ENCODE measurements at regions not wholly inside any gene's neighbourhood (a gene's known extent, or its start where the extent isn't known, plus 50 kb on each side); places are given as distances from the start of the nearest gene placed in this dataset.

DNA sequence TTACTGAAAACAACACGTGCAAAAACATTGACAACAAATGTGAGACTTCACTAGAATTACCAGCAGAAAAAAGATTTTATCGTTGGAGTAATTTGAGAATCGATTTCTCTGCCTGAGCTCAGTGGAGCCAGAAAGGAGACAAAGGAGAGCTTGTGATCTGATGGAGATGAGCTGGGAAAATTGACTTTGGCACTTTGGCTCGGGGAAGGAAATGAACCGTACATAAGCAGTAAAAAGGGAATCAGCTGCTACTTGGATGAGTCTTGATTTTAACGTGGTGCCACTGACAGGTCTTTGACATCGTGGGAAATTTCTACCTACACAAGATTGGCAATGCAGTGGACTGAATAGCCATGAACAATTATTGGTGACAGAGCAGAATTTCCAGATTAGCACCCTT lies 244.7 kb upstream of the RPS23 start:
- Histone ChIP-seq H3K9ac (ENCODE audit: low read length) (no peak overlapping the region), H3K4me2 (ENCODE audit: low read length) (no peak overlapping the region), H2AFZ (ENCODE audit: low read depth, low read length) (no peak overlapping the region), H3K27me3 (ENCODE audit: insufficient read depth, low read length) (no peaks in the 10 kb centered on the region), H3K79me2 (ENCODE audit: insufficient read depth, low read length) (no peaks in the 10 kb centered on the region), H3K4me3 (ENCODE audit: insufficient read depth, low read depth, low read length) (no peak overlapping the region), H3K4me1 (ENCODE audit: insufficient read depth, low read length) (no peaks in the 10 kb centered on the region), H3K27ac (ENCODE audit: low read depth, low read length) (no peak overlapping the region), H4K20me1 (ENCODE audit: insufficient read depth, low read length) (no peaks in the 10 kb centered on the region), H3K36me3 (ENCODE audit: insufficient read depth, low read length) (no peaks in the 10 kb centered on the region), H3K9me3 (ENCODE audit: insufficient read depth, low read depth, low read length) (no peaks in the 10 kb centered on the region)
- Mint-ChIP-seq H3K4me1 (ENCODE audit: low read depth, unreplicated experiment) (peaks cover 7% of the 10 kb centered on the region), H3K27ac (ENCODE audit: unreplicated experiment) (no peak overlapping the region), H3K4me3 (ENCODE audit: unreplicated experiment) (no peak overlapping the region), H3K36me3 (ENCODE audit: low read depth, unreplicated experiment) (no peaks in the 10 kb centered on the region), H3K9me3 (ENCODE audit: unreplicated experiment) (peaks cover 2% of the 10 kb centered on the region), H3K27me3 (ENCODE audit: low read depth, unreplicated experiment) (no peaks in the 10 kb centered on the region)
- FAIRE-seq (no peak), DNase-seq (ENCODE audit: low read depth) (no peak)
- no peak for TF ChIP-seq EZH2 (IDR thresholded peaks at IDR 0.05; ENCODE audit: insufficient read depth, low read length)

DNA sequence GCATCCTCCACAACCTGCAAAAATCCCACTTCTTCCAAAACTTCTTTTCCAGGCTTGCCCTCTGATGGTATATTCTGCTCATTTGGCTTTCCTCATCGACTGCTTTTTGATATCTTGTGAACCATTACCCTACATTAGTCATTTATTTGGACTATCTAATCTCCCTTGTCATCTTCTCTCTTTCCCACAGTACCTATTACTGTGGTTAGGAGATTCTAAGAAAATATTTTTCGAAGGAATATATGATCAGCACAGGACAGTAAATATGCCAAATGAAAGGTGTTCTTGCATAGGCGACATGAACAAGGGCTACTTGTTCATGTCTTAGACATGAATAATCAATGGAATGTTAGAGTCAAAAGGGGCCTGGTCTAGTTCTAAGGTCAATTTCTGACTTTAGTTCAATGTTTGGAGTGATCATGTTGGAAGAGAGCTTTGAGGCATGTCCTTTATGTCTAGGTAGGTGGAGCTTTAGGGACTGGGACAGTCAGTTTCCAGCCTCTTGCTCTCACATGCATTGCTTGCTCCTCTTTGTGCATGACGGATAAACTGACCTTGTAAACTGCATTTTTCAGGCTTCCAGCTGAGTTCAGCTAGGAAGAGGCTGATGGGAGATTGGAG lies 243.4 kb upstream of the RPS23 start:
- no peaks in the 10 kb centered on the region for H3K27me3 Mint-ChIP-seq (ENCODE audit: low read depth, unreplicated experiment)
- H3K9me3 ChIP-seq (ENCODE audit: insufficient read depth, low read depth, low read length) = no peaks in the 10 kb centered on the region
- H3K27ac ChIP-seq (ENCODE audit: low read depth, low read length) = no peak overlapping the region
- H3K4me3 ChIP-seq (ENCODE audit: insufficient read depth, low read depth, low read length) = no peak overlapping the region
- peaks cover 4% of the 10 kb centered on the region for H3K9me3 Mint-ChIP-seq (ENCODE audit: unreplicated experiment)
- no peak overlapping the region for H3K4me2 ChIP-seq (ENCODE audit: low read length)
- FAIRE-seq = no peak
- H2AFZ ChIP-seq (ENCODE audit: low read depth, low read length) = no peak overlapping the region
- no peak overlapping the region for H3K27ac Mint-ChIP-seq (ENCODE audit: unreplicated experiment)
- H3K9ac ChIP-seq (ENCODE audit: low read length) = no peak overlapping the region
- no peak for DNase-seq (ENCODE audit: low read depth)
- H3K4me3 Mint-ChIP-seq (ENCODE audit: unreplicated experiment) = no peak overlapping the region
- H3K36me3 ChIP-seq (ENCODE audit: insufficient read depth, low read length) = no peaks in the 10 kb centered on the region
- no peaks in the 10 kb centered on the region for H3K36me3 Mint-ChIP-seq (ENCODE audit: low read depth, unreplicated experiment)
- H4K20me1 ChIP-seq (ENCODE audit: insufficient read depth, low read length) = no peaks in the 10 kb centered on the region
- no peaks in the 10 kb centered on the region for H3K4me1 ChIP-seq (ENCODE audit: insufficient read depth, low read length)
- TF ChIP-seq, protein P1, sequence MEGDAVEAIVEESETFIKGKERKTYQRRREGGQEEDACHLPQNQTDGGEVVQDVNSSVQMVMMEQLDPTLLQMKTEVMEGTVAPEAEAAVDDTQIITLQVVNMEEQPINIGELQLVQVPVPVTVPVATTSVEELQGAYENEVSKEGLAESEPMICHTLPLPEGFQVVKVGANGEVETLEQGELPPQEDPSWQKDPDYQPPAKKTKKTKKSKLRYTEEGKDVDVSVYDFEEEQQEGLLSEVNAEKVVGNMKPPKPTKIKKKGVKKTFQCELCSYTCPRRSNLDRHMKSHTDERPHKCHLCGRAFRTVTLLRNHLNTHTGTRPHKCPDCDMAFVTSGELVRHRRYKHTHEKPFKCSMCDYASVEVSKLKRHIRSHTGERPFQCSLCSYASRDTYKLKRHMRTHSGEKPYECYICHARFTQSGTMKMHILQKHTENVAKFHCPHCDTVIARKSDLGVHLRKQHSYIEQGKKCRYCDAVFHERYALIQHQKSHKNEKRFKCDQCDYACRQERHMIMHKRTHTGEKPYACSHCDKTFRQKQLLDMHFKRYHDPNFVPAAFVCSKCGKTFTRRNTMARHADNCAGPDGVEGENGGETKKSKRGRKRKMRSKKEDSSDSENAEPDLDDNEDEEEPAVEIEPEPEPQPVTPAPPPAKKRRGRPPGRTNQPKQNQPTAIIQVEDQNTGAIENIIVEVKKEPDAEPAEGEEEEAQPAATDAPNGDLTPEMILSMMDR (IDR thresholded peaks at IDR 0.05; ENCODE audit: insufficient read depth, low read depth, low read length) = no peak
- no peak for TF ChIP-seq EZH2 (IDR thresholded peaks at IDR 0.05; ENCODE audit: insufficient read depth, low read length)
- no peaks in the 10 kb centered on the region for H3K27me3 ChIP-seq (ENCODE audit: insufficient read depth, low read length)
- H3K79me2 ChIP-seq (ENCODE audit: insufficient read depth, low read length) = no peaks in the 10 kb centered on the region
- H3K4me1 Mint-ChIP-seq (ENCODE audit: low read depth, unreplicated experiment) = peaks cover 7% of the 10 kb centered on the region

DNA sequence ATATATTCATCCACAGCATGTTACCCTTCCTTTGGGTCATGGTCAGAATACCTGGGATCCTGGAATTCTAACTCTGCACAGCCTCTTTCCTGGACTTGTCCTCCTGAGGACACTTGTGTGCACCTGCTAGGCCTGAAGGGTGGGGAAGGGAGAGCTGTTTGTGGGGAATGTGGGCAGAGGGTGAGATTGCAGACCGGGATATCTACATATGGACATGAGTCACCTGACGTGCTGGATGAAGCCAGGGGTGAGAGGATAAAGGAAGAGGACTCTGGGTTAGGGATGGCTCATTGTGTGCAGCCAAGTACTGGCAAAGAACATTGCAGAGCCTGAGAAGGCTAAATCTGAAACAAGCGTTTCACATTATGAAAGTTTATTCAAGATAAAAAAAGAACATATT lies 241.4 kb upstream of the RPS23 start:
- Mint-ChIP-seq H3K4me1 (ENCODE audit: low read depth, unreplicated experiment) (peaks cover 7% of the 10 kb centered on the region), H3K36me3 (ENCODE audit: low read depth, unreplicated experiment) (no peaks in the 10 kb centered on the region)

More for the DNA sequence above, 241.4 kb upstream of the RPS23 start:
- H3K36me3 ChIP-seq (ENCODE audit: insufficient read depth, low read length) = no peaks in the 10 kb centered on the region
- H3K9ac ChIP-seq (ENCODE audit: low read length) = no peak overlapping the region
- H3K4me3 Mint-ChIP-seq (ENCODE audit: unreplicated experiment) = no peak overlapping the region
- H3K9me3 Mint-ChIP-seq (ENCODE audit: unreplicated experiment) = peaks cover 4% of the 10 kb centered on the region
- no peak overlapping the region for H3K4me2 ChIP-seq (ENCODE audit: low read length)
- H3K79me2 ChIP-seq (ENCODE audit: insufficient read depth, low read length) = no peaks in the 10 kb centered on the region
- no peak for DNase-seq (ENCODE audit: low read depth)
- no peak overlapping the region for H3K27ac ChIP-seq (ENCODE audit: low read depth, low read length)
- no peaks in the 10 kb centered on the region for H3K27me3 ChIP-seq (ENCODE audit: insufficient read depth, low read length)
- H3K27me3 Mint-ChIP-seq (ENCODE audit: low read depth, unreplicated experiment) = no peaks in the 10 kb centered on the region
- no peak overlapping the region for H3K4me3 ChIP-seq (ENCODE audit: insufficient read depth, low read depth, low read length)
- H3K4me1 ChIP-seq (ENCODE audit: insufficient read depth, low read length) = no peaks in the 10 kb centered on the region
- no peaks in the 10 kb centered on the region for H4K20me1 ChIP-seq (ENCODE audit: insufficient read depth, low read length)
- no peak for FAIRE-seq
- H2AFZ ChIP-seq (ENCODE audit: low read depth, low read length) = no peak overlapping the region
- TF ChIP-seq, protein P1 (IDR thresholded peaks at IDR 0.05; ENCODE audit: insufficient read depth, low read depth, low read length) = no peak
- TF ChIP-seq EZH2 (IDR thresholded peaks at IDR 0.05; ENCODE audit: insufficient read depth, low read length) = no peak
- no peak overlapping the region for H3K27ac Mint-ChIP-seq (ENCODE audit: unreplicated experiment)
- H3K9me3 ChIP-seq (ENCODE audit: insufficient read depth, low read depth, low read length) = no peaks in the 10 kb centered on the region
